Right lobe of liver (tissue), 4 donors: ENCODE measurements at regions not wholly inside any gene's neighbourhood (a gene's known extent, or its start where the extent isn't known, plus 50 kb on each side); places are given as distances from the start of the nearest gene placed in this dataset.

Experiments used
- CTCF ChIP-seq, 4 donors: fragments of 200-600 bp in 3 of 4; fragments of 450-650 bp in 1 of 4; IDR thresholded peaks; one replicate each; pipeline versions ENCODE4 v1.5.1 to v1.8.0; 2016 to 2022; ENCODE audit warnings: antibody characterized with exemption in 4 of 4, mild to moderate bottlenecking in 2 of 4
- POLR2A ChIP-seq: fragments of 450-650 bp; IDR thresholded peaks from one replicate; pipeline ENCODE4 v1.6.1; 2017; ENCODE audit warnings: antibody characterized with exemption, mild to moderate bottlenecking
- donor health status: DM: no; HTN: no; CAD: no.
- donor health status: DM: no; HTN: no; CAD: no.
- donor health status: DM: no; HTN: yes; CAD: no.

DNA sequence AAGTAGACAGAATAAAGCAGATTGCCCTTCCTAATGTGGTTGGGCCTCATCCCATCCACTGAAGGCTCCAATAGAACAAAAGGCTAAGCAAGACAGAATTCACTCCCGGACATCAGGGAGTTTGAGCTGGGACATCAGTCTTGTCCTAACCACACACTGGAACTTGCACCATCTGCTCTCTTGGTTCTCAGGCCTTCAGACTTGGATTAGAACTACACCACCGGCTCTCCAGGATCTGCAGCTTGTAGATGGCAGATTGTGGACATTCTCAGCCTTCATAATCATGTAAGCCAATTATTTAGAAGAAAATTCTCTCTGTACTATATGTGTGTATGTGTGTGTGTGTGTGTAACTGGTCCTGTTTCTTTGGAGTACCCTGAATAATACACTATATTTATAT, 394.7 kb upstream of the LMCD1 start:
- TF ChIP-seq CTCF (IDR thresholded peaks at IDR 0.05) = no peak
- TF ChIP-seq POLR2A = no peak
